ENCODE measurements at regions not wholly inside any gene's neighbourhood (a gene's known extent, or its start where the extent isn't known, plus 50 kb on each side); places are given as distances from the start of the nearest gene placed in this dataset.
"Not testable (repeated sequence)": the region's sequence is repeated elsewhere in the genome, so short reads cannot be mapped to it uniquely, and the experiment has no call there.

DNA sequence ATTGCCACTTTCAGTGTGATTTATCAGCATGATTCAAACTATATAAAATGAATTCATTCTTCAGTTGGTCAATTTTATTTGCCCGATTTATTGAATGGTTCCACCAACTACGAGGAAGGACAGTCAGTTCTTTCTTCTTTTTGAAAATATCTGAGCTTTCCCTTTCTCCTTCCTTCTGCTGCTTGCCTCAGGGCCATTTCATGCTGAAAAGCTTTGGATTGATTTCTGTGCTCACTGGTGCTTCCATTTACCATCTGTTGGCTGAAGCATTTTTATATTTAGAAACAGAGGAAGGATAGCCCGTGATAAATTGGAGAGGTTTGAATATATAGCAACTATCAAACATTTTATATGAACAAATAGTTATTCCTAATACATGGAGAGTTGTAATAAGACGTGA, 68.9 kb upstream of the ADAMTS5 start:
- TF ChIP-seq, protein P1, sequence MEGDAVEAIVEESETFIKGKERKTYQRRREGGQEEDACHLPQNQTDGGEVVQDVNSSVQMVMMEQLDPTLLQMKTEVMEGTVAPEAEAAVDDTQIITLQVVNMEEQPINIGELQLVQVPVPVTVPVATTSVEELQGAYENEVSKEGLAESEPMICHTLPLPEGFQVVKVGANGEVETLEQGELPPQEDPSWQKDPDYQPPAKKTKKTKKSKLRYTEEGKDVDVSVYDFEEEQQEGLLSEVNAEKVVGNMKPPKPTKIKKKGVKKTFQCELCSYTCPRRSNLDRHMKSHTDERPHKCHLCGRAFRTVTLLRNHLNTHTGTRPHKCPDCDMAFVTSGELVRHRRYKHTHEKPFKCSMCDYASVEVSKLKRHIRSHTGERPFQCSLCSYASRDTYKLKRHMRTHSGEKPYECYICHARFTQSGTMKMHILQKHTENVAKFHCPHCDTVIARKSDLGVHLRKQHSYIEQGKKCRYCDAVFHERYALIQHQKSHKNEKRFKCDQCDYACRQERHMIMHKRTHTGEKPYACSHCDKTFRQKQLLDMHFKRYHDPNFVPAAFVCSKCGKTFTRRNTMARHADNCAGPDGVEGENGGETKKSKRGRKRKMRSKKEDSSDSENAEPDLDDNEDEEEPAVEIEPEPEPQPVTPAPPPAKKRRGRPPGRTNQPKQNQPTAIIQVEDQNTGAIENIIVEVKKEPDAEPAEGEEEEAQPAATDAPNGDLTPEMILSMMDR (IDR thresholded peaks at IDR 0.05; ENCODE audit: low read depth, low read length, missing control alignments): no peak
- DNase-seq (ENCODE audit: extremely low read depth, low read depth): no peak
- no peak overlapping the region for H3K4me3 ChIP-seq (replicated peaks; ENCODE audit: low read depth, low read length)

DNA sequence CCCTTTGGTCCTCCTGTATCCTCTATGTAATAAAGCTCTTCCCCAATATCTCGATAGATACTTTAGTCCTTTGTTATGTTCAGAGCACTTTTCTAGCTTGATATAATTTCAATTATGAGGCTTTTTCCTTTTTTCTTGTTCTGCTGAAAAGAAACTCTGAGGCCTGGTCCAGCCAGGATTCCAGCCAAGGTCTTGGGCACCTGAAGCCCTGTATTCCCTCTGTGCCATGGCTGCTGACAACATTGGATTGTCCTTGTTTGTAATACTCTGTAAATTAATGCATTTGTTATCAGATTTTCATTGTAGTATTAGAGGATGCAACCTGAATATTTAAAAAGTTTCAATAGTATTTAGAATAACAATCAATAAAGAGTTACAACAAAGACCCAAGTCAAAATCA, 67.9 kb upstream of the ADAMTS5 start:
- TF ChIP-seq, protein P1 (IDR thresholded peaks at IDR 0.05; ENCODE audit: low read depth, low read length, missing control alignments): no peak
- no peak overlapping the region for H3K4me3 ChIP-seq (replicated peaks; ENCODE audit: low read depth, low read length)
- no peak for DNase-seq (ENCODE audit: extremely low read depth, low read depth)

DNA sequence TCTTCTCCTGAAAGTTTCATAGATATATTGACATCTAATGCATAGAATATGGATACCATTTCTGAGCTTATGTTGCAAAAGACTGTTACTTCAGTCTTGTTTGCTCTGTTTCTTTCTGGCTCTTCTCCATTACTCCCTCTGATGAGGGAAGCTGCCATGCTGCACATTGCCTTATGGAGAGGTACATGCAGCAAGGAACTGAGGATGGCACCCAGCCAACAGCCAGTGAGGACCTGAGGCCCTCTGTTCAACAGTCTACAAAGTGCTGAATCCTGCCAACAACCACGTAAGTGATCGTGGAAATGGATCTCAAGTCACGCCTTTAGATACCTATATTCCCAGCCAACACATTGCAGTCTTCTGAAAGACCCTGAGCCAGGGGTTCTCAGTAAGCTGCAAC, 66.6 kb upstream of the ADAMTS5 start:
- DNase-seq (ENCODE audit: extremely low read depth, low read depth): no peak
- H3K4me3 ChIP-seq (replicated peaks; ENCODE audit: low read depth, low read length): no peak overlapping the region
- TF ChIP-seq, protein P1 (IDR thresholded peaks at IDR 0.05; ENCODE audit: low read depth, low read length, missing control alignments): no peak

DNA sequence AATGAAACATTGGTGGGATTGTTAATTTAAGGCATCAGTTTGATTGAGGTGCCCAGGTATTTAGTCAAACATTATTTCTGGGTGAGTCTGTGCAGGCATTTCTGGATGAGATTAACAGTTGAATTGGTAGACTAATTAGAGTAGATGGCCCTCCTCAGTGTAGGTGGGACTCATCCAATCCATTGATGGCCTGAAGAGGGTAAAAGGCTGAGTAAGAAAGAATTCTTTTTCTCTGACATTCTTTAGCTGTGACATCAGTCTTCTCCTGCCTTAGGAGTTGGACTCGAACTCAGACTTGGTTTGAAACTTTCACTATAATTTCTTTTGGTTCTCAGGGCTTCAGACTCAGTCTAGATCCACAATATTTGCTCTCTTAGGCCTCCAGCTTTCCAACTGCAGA, 59.6 kb upstream of the ADAMTS5 start:
- no peak overlapping the region for H3K4me3 ChIP-seq (replicated peaks; ENCODE audit: low read depth, low read length)
- no peak for DNase-seq (ENCODE audit: extremely low read depth, low read depth)
- TF ChIP-seq, protein P1 (IDR thresholded peaks at IDR 0.05; ENCODE audit: low read depth, low read length, missing control alignments): no peak

DNA sequence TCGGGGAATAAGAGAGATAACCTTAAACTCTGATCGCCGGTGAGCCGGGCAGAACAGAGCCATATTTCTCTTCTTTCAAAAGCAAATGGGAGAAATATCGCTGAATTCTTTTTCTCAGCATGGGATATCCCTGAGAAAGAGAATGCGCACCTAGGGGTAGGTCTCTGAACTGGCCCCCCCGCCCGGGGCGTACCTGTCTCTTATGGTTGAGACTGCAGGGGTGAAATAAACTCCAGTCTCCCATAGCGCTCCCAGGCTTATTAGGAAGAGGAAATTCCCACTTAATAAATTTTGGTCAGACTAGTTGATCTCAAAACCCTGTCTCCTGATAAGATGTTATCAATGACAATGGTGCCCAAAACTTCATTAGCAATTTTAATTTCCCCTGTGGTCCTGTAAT, 58.8 kb upstream of the ADAMTS5 start:
- not testable (repeated sequence) for DNase-seq (ENCODE audit: extremely low read depth, low read depth); H3K4me3 ChIP-seq (replicated peaks; ENCODE audit: low read depth, low read length)

DNA sequence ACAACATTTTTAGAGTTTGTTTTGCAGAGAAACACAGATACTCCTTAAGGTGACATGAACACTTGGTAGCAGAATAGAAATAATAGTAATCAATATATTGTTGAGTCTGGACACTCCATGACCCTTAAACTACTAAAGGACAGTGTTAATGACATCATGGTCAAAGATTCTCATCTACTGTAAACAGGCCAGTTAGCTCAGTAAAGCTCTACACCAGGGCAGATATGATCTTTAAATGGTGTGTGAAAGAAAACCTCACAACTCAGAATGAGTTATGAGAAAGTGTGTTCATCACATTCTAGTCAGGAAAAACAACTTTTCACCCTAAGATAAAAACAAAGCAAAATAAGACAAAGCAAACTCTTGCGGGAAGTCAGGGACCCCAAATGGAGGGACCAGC, 58.1 kb upstream of the ADAMTS5 start:
- TF ChIP-seq, protein P1 (IDR thresholded peaks at IDR 0.05; ENCODE audit: low read depth, low read length, missing control alignments): no peak
- DNase-seq (ENCODE audit: extremely low read depth, low read depth): no peak
- H3K4me3 ChIP-seq (replicated peaks; ENCODE audit: low read depth, low read length): no peak overlapping the region

DNA sequence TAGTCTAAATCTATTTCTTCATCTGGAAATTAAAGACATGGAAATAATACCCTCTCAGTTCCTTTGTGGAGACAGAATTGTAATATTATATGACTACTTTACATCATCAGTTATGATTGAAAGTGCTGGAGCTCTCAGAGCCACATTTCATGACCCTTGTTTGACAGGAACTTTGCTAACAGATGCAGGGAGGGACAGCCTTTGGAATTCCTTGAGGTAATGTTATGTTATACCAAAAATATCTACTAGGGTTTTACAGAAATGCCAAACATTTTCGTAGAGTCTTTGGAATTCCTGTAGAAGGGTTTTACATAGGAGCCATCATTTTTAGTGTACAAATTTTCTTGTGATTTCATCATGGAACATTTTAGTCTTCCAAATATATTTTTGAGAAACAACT, 57.4 kb upstream of the ADAMTS5 start:
- DNase-seq (ENCODE audit: extremely low read depth, low read depth): no peak
- TF ChIP-seq, protein P1 (IDR thresholded peaks at IDR 0.05; ENCODE audit: low read depth, low read length, missing control alignments): no peak
- H3K4me3 ChIP-seq (replicated peaks; ENCODE audit: low read depth, low read length): no peak overlapping the region

Measured in HFF-Myc (cell line).